ENCODE measurements at regions not wholly inside any gene's neighbourhood (a gene's known extent, or its start where the extent isn't known, plus 50 kb on each side); places are given as distances from the start of the nearest gene placed in this dataset.
"Not testable (repeated sequence)": the region's sequence is repeated elsewhere in the genome, so short reads cannot be mapped to it uniquely, and the experiment has no call there.

DNA sequence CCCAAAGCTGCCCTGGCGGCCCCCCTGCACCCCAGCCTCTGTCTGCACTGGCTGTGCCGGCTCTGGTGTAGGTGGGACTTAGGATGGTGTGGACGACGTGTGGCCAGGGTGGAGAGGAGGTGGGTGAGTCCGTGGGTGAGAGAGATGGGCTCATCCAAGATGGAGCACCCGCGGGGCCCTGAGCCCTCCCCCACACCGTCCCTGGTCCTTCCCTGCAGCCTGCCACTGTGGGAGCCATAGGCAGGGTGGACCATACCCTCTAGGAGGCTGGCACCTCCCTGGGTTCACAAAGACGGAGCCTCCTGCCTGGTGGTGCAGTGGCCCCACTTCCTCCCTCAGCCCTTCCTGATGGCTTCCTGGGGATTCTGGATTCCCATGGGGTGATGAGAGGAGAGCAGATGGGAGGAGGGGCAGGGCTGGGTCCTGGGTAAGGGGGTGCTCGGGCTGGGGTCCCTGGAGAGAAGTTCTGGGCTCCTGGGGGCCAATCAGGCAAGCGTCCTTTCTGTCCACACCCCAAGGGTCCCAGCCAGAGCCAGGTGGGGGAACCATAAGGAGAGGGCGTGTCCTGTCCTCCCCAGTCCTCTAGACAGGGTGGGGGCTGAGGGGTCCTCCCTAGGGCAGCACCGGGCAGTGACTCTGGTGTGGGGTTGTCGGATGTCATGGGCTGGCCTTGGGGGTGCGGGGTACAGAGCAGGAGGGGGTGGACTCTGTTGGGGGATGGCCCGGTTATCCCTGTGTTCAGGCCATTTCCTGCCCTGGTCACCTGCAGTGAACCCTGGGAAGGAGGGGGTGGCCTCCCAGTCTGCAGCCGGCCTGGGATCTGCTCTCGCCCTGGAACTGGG is 384.8 kb downstream of the TMEM121 start:
- no peak for DNase-seq

DNA sequence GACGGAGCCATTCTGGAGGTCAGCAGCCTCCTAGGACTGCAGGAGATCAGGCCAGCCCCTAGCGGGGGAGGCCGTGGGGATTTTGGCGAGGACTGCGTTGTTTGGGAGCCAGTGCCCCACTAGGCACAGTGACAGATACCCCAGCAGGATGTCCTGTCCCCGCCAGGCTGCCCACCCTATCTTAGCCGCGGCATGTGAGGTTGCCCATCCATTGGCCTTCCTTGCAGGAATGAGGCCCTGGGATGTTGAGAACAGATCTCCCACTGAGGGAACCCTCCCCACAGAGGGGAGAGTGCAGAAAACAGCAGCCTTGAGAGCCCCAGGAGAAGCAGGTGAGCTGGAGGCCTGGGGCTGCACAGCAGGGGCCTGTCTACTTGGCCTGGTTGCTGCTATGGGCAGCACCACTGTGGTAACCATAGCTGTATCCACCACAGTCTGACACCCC is 385.5 kb downstream of the TMEM121 start:
- DNase-seq, result not testable (repeated sequence)

DNA sequence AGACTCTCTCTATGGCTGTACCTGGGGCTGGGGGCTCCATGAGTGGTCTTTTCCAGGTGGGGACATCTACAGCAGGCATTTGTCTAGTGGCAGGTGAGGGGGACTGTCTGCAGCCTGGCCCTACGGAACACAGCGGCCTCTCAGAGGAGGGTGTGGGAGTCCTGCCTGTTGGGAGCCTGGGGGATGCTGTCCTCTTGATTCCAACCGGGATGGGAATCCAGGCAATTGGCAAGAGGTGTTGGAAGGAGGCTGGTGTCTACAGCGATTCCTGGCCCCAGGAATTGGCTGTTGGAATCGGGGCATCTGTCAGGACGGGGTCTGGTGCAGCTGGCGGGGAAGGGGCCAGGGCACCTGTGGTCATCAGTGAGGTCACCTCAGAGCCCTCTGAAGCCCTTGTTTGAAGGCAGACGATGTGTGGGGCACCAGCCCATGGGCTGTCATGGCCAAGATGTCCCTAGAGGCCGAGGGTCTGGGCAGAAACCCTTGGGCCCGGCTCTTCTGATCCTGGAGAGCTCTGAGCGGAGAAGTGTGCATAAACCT is 386.3 kb downstream of the TMEM121 start:
- no peak for DNase-seq

DNA sequence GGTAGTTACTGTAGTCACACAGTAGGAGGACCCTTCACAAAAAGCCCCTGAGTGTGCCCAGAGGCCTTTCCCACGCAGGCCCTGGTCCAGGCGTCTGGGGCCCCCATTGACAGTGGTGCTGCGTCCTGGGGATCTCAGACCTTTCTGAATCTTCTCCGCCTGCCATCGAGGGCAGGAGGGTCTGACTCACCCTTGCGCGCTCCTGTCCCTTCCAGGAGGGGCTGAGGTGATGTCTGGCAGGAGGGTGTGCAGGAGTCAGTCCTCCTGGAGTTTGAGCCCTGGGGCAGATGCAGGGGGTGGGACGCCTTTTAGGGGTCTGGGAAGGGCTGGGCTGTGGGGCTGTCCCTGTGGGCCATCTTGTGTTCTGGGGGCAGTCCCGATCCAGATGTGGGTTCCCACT is 386.8 kb downstream of the TMEM121 start:
- no peak for DNase-seq

DNA sequence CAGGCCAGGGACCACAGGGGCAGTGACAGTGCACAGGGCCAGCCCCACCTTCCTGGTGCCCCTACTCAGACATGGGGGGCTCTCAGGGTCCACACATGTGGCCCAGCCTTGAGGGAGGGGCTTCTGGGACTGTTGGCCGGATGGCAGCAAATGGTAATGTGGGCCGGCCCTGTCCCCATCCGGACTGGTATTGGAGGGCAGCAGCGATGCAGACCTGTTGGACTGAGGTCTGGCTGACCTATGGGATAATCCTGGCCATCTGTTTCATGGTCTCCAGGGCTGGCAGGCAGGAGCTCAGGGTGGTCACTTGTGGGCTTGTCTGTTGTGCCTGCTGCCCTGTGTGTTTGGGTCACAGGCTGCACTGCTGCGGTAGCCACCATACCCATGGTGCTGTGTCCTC is 387.5 kb downstream of the TMEM121 start:
- DNase-seq, result no peak

DNA sequence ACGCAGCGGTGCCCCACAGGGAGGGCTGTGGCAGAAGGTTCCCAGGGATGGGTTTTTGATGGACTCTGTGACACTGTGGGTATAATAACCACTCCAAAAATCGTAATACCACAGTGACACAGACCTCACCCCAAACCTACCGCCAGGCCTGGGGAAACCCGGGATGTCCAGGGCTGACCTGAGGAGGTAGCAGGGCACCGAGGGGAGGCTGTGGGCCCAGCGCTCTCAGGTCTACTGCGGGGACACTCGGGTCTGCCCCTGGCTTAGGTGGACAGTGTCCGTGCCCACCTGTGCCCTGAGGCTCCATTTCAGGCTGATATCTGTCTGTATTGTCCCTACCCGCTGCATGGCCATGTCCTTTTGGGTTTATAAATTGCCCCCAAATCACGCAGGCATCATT is 387.9 kb downstream of the TMEM121 start:
- DNase-seq, result not testable (repeated sequence)

DNA sequence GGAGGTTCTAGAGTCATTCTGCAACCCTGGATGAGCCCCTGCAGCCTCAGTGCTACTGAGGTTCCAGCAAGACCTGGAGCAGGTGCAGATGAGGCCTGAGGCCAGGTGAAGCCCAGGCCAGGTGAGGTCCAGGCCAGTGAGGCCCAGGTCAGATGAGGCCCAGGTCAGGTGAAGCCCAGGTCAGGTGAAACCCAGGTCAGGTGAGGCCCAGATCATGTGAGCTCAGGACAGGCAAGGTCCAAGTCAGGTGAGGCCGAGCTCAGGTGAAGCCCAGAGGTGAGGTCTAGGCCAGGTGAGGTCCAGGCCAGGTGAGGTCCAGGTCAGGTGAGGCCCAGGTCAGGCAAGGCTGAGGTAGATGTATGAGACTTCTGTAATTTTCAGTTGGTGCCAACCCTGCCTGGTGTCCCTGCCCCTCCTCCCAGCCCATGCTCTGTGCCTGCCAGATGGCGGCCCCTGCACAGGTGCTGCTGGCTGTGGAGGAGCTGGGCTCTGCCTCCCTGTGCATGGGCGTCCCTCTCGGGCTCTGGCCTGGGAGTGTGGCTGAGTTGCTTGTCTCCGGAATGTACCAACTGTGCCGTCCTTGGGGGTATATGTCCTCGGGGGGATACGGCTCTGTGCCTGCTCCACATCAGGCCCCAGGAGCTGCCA is 388.5 kb downstream of the TMEM121 start:
- peak in 1 of 2 experiments; percentile 25 for DNase-seq

DNA sequence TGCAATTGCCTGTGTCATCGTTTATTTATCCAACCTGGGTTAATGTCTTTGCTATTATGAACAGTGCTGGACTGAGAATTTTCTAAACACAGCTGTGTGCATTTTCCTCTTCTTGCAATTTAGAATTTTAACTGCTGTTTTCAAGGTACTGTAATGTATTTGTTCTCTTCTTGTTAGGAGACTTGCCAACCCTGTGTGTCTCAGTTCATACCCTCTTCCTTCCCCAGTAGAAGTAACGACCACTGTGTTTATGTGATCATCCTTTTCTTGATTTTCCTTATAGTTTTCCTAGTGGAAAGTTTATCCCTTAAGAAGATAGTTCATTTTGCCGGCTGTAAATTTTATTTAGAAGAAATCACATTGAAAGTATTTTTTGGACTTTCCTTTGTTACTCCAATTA is 389.2 kb downstream of the TMEM121 start:
- DNase-seq, result not testable (repeated sequence)

DNA sequence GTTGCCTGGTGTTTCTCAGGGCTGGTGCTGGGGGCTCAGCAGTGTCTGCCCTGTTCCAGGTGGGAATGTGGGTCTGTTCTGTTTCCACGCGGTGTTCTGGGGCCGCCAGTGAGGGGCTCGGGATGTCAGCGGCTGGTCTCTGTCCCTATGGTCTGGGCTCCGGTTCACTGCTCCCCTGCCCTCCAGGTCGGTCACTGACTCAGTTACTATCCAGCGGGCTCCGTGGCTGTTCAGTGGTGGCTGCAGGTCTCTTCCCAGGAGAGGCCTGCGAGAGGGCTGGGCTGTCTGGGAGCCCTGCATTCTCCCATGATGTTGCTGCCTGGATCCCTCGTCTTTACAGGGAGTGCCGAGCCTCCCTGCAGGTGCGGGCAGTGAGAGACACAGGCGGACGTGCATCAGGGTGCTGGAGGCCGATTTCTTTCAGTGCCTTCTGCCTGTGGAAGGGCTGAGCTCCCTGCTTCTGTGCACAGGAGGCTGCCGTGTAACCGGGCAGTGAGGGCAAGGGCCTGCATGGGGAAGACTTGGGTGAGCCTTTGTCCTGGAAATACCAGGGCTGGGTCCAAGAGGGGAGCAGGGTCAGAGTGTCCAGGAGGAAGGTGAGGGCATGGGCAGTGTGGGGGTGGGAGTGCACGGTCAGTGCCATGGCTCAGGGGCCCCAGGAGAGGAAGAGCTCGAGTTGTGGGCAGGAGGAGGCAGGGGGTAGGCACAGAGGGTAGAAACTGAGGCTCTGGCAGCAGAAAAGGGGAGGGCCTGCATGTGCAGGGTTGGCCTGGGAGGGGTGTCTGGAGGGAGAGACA is 391.0 kb downstream of the TMEM121 start:
- not testable (repeated sequence) for DNase-seq

DNA sequence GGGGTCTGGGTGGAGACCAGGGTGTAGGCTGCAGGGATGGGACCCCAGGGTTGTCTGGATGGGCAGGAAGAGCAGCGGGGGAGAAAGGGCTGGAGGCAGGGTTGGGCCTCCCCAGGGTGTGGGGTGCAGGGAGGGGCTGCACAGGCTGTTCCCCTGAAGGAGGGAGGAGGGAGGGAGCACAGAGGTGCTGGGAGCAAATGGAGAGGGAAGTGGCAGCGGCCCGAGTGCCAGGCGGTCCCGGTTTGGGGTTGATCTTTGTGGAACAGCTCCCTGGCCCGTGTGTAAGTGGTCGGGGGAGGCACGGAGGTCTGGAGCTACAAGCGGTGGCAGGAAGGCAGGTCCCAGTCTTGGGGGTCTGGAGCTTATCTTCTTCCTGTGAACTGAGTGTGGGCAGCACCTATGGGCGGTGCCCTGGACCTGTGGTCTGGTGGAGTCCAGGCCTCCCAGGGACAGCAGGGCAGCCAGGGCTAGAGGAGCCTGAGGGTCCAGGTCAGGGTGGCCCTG is 391.6 kb downstream of the TMEM121 start:
- no peak for DNase-seq

DNA sequence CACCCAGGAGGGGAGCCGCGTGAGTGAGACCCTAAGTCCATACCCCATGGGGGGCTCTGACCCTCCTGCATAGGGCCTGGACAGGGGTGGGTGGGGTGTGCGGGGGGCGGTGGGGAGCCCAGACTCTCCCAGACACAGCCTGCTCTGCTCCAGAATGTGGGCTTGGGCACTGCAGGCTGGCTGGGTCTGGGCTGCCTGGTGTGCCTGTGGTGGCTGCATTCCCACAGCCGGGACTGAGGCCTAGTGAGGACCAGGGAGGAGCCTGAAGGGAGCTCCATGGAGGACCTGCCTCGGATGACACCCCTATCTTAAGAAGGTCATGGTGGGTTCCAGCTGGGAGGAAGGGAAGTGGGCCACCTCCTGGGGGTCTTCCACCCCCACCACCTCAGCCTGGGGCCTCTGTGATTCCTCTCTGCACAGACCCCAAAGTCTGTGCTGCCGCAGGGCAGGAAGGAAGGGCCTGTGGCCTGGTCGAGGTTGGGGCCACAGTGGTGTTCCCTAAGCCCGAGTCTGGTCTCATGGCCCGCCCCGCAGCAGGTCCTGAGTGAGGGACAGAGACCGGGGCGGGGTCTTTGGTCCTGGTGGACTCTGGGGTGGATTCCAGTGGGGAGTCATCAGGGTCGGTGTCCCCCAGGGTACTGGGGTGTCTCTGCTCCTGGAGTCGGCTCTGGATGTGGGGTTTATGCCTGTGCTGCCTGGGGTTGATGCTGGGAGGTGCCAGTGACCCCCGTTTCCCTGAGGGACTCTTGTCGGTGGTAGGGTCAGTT is 392.3 kb downstream of the TMEM121 start:
- no peak for DNase-seq

DNA sequence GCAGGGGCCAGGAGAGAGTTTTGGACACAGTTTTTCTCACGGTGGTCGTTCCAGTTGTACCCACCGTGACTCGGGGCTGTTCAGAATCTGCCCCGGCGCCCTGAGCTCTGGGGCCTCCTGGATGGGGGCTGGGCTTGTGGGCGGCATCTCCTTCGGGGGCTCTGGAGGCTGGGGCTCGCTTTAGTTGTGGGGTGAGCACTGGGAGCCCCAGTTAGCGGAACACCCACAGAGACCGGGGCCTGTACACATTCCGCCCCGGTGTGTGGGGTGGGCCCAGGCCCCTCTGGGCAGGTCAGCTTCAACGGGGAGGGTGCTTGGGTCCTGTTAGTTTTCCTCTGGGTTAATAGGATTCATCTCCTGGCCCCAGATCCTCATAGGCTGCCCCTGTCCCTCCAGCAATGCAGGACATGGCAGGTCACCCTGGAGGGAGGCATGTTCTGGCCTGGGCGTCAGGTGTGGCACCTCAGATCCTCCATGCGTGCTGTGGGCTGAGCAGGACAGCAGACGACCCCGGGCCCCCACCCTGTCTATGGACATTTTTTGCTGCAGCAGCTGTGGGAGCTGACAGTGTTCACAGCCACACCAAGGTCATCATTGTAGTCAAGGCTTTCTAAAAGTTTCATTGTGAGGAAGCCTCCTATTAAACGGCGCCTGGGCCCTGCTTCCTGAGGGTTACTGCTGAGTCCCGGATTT is 393.2 kb downstream of the TMEM121 start:
- no peak for DNase-seq

DNA sequence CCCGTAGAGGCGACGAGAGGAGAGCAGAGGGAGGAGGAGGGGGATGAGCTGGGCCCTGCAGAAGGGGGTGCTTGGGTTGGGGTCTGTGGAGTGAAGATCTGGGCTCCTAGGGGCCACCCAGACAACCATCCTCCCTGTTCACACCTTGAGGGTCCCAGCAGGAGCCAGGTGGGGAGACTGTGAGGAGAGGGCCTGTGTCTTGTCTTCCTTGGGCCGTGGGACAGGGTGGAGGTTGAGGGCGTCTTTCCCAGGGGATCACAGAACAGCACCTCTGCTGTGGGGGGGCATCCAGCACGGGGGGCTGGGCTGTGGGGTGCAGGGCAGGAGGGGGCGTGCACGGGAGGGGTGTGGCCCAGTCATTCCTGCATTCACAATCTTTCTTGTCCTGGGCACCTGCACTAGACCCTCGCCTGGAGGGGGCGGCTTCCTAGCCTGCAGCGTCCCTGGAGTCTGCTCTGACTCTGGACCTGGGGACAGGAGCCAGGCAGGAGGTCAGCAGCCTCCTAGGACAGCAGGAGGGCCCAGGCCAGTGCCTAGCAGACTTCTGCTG is 393.8 kb downstream of the TMEM121 start:
- not testable (repeated sequence) for DNase-seq

DNA sequence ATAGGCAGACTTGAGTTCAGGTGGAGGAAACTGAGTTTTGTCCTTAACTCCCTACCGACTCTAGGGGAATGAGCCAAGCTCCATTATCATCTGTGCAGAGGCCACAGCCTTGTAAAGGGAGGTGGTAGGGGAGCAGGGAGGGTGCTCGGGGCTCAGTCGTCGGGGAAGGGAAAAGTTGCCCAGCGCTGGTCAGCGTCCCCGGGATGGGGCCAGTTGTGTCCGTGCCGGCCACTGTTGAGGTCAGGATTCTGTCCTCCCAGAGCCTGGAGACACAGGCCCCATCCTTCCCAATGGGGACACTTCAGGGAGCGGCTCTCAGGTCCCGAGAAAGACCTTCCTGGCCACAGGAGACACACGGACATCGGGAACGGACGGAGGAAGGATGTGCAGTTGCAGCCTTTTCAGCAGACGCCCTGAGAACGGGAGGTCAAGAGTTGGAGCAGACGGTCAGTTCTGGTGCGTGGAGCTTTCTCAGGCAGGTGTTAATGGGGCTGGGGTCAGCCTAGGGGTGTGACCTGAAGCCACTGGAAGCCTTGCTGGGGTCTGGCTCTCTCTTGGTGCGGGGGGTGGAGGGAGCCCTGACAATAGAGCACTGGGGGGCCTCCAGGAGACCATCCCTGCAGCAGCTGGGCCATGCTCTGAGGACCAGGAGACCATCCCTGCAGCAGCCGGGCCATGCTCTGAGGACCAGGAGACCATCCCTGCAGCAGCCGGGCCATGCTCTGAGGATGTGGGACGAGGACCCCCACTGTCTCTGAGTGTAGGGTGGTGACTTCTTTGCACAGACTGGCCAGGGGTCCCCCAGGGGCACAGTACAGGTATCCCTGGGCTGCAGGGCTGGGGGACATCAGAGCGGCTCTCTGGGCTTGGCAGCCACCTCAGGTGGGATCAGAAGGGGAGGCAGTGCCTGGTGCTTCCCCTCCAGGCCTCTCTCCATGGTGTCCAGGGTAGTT is 394.7 kb downstream of the TMEM121 start:
- DNase-seq, result not testable (repeated sequence)

DNA sequence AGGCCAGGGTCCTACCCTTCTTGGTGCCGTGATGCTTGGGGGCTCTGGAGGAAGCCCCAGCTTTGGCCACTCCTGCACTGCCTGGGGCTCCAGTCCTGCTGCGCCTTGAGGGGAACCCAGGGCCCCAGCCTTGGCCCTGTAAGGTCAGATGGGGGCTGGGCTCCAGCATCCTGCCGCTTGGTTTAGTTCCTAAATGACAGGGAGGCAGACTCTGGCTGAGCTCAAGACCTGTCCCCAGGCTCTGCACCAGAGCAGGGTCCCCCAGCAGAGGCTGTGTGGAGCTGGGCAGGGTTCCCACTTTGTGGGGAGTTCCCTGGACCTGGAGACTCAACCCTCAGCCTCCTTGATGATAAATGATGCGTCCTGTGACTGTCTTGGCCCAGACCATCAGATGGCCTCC is 395.4 kb downstream of the TMEM121 start:
- not testable (repeated sequence) for DNase-seq

DNA sequence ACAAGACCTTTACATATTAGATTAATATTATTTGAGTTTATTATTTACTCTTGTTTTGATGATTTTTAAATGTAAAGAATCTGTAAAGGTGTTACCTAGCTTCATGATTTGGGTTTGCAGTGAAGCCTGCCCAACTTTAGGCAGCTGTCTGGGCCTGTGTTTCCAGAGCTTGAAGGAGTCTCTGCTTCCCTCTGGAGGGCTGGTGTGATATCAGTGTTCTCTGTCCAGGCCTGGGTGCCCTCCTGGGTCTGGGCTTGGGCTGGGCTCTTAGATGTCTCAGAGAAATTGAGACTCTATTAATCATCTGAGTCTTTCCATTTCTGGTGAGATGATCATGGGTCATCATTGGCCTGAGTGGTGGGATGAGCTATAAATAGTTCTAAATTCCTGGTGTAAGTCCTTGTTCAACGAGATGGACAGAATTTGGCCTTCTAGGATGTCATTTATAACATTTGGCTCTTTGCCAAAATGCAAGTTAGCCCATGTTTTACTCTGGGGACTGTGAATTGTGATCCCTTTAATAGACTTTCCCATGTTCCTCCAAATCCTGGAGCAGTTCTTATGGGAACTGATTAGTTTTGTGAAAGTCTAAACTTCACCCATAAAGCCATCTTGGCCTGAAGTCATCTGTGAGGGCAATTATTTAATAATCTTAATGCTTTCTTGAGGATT is 397.3 kb downstream of the TMEM121 start:
- DNase-seq, result not testable (repeated sequence)

DNA sequence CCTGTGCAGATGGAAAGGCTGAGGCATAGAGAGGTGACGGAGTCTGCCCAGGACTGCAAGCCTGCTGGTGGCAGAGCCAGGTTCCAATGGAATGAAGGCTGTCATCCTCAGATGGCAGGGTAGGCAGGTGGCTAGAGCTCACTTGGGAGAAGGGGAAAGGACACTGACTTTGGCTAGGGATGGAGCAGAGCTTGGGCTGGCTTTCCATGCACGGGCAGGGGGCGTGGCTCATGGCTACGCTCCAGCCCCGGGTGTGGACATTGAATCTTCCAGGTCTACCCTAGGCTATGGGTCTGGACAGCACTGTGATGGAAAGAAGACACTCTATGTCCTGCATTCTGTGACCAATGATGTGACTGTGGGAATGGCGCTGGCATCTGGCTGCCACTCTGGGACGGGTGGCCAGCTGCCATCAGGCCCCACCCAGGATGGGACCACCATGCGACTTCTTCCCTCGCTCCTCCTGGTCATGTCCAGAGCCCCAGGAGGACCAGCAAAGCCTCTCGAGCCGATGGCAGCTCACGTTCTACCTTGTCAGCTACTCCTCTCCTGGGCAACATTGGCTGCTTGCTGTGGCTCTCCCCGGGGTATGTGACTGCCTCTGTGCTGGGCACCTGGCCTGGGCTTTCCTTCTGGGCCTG is 398.7 kb downstream of the TMEM121 start:
- DNase-seq, result no peak

DNA sequence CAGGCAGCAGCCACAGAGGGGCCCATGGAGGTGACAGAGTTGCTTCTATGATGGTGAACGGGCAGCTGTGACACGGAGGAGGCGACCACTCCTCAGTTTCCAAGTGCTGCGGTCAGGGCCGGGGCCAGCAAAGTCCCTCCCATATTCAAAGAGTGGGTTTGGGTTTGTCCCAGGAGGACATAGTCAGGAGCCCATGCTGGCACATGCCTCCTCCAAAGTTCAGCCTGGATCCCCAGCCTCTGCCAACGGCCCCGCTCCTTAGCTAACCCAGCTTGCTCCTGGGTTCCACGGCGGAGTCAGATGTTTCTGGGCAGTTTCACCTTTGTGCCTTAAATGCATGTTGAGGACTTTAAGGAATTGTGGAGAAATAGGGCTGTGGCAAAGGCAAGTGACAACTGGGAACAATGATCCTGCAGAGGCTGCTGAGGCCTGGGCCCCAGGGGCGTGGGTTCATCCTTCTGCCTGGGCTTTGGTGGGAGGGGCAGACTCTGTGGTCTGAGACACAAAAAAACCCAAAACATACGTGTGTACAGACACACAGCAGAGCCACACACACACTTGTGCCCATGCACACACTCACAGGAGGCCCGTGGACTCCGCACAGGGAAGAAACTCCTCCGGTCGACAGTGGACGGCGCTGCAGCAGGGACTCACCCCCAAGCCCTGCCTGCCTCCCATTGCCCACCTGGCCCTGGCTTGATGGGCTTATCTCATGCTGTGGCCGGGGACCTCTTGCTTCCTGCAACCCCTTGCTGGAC is 399.4 kb downstream of the TMEM121 start:
- DNase-seq, result no peak
